GM12878 (cell line): ENCODE measurements at regions not wholly inside any gene's neighbourhood (a gene's known extent, or its start where the extent isn't known, plus 50 kb on each side); places are given as distances from the start of the nearest gene placed in this dataset.

ENCODE experiments used
- ATAC-seq: fragments of 200-7000 bp; cut with Tn5 transposase; 3 replicates; pipeline ENCODE4 v1.9.1; 2020; ENCODE audit warnings: mild to moderate bottlenecking, moderate library complexity
- BruUV-seq: library from RNA; stranded (reverse); fragments of 400-500 nt; replicated peaks from 2 replicates; lab custom pipeline; 2021; lab: Mats Ljungman, UMichigan
- CTCF ChIA-PET: fragments of 300-600 bp; sonication (Branson Sonifier 250); formaldehyde crosslinking; extraction: SDS; loops from one replicate; lab custom pipeline; 2021; ENCODE audit warnings: inconsistent platforms; lab: Yijun Ruan, JAX
- POLR2A ChIA-PET: fragments of 350-600 bp; formaldehyde crosslinking; extraction: SDS; loops from one replicate; lab custom pipeline; 2021; ENCODE audit warnings: inconsistent platforms; lab: Charles Lee
- RAD21 ChIA-PET: fragments of 300-600 bp; sonication (Branson Sonifier 250); formaldehyde crosslinking; loops from one replicate; lab custom pipeline; 2023; ENCODE audit warnings: antibody characterized with exemption; ENCODE audit not compliant: unreplicated experiment; lab: Charles Lee
- SMC1A ChIA-PET: fragments of 300-600 bp; sonication (Branson Sonifier 250); formaldehyde crosslinking; loops from one replicate; lab custom pipeline; 2023; ENCODE audit not compliant: unreplicated experiment, uncharacterized antibody; lab: Charles Lee
- DNase-seq: peaks from one replicate; pipeline ENCODE4 v3.0.0-alpha.2; 2011; ENCODE audit warnings: low read depth, low spot score
- FAIRE-seq: peaks from 3 replicates; lab custom pipeline; 2011; peaks lifted over from hg19 to GRCh38; lab: Jason Lieb, UNC
- H2AFZ ChIP-seq: 2 replicates; pipeline ENCODE4 v1.6.0; 2011; ENCODE audit warnings: low read depth, low read length, control low read depth; ENCODE audit not compliant: control insufficient read depth
- H3K27ac ChIP-seq: 2 replicates; pipeline ENCODE4 v1.5.1; 2011; ENCODE audit warnings: control low read depth; ENCODE audit not compliant: control insufficient read depth, insufficient read depth
- H3K27me3 ChIP-seq, 2 experiments: replicated peaks in 1 of 2; 2 replicates each; pipeline versions ENCODE4 v1.6.0 to v1.6.1; 2011; ENCODE audit warnings: low read length in 1 of 2; ENCODE audit not compliant: control insufficient read depth in 2 of 2, insufficient read depth in 2 of 2
- H3K36me3 ChIP-seq, 2 experiments: 2 replicates each; pipeline ENCODE4 v1.5.1; 2011; ENCODE audit warnings: low read length in 1 of 2; ENCODE audit not compliant: control insufficient read depth in 2 of 2, insufficient read depth in 2 of 2
- H3K4me1 ChIP-seq: 2 replicates; pipeline ENCODE4 v1.6.1; 2011; ENCODE audit warnings: mild to moderate bottlenecking, low read length, moderate library complexity, mixed read lengths; ENCODE audit not compliant: control insufficient read depth, insufficient read depth
- H3K4me2 ChIP-seq: 2 replicates; pipeline ENCODE4 v1.6.0; 2011; ENCODE audit warnings: control low read depth; ENCODE audit not compliant: control insufficient read depth, insufficient read depth
- H3K4me3 ChIP-seq: fragments of 200-600 bp; sonication (generic); 2 replicates; pipeline ENCODE4 v1.5.1; 2016
- H3K79me2 ChIP-seq: 2 replicates; pipeline ENCODE4 v1.6.0; 2011; ENCODE audit warnings: low read length; ENCODE audit not compliant: control insufficient read depth, insufficient read depth
- H3K9ac ChIP-seq: 2 replicates; pipeline ENCODE4 v1.8.0; 2011; ENCODE audit warnings: low read length, control low read depth, mixed read lengths; ENCODE audit not compliant: control insufficient read depth, insufficient read depth
- H3K9me3 ChIP-seq: replicated peaks from 3 replicates; pipeline ENCODE4 v1.5.1; 2011; ENCODE audit warnings: mild to moderate bottlenecking, low read length; ENCODE audit not compliant: control insufficient read depth, insufficient read depth
- H4K20me1 ChIP-seq: 2 replicates; pipeline ENCODE4 v1.6.0; 2011; ENCODE audit not compliant: control insufficient read depth, insufficient read depth
- ASH2L ChIP-seq: fragments of 300-600, 200-600 bp; sonication (generic); IDR thresholded peaks from 2 replicates; pipeline ENCODE4 v1.6.1; 2017; ENCODE audit warnings: low read depth, mild to moderate bottlenecking, borderline replicate concordance
- EP300 ChIP-seq, 2 experiments: fragments of 150-350 bp in 1 of 2; IDR thresholded peaks; 2 replicates each; pipeline ENCODE4 v1.6.1; 2011 to 2012; ENCODE audit warnings: low read depth in 2 of 2, low read length in 2 of 2, borderline replicate concordance in 1 of 2, improper control_type of control experiment in 1 of 2, inconsistent platforms in 1 of 2; ENCODE audit not compliant: control insufficient read depth in 1 of 2
- NFYA ChIP-seq: IDR thresholded peaks from 2 replicates; pipeline ENCODE4 v1.6.1; 2011; ENCODE audit warnings: low read depth, mild to moderate bottlenecking, low read length, improper control_type of control experiment, borderline replicate concordance
- POLR2A ChIP-seq: IDR thresholded peaks from 2 replicates; pipeline ENCODE4 v1.6.1; 2011; ENCODE audit warnings: low read depth, mild to moderate bottlenecking, low read length
- SPI1 ChIP-seq: IDR thresholded peaks from 2 replicates; pipeline ENCODE4 v1.6.1; 2011; ENCODE audit warnings: low read depth, mild to moderate bottlenecking, low read length, moderate library complexity, borderline replicate concordance; ENCODE audit not compliant: insufficient read depth
- ZNF217 ChIP-seq: fragments of 450-650 bp; IDR thresholded peaks from 2 replicates; pipeline ENCODE4 v1.6.1; 2017; ENCODE audit warnings: antibody characterized with exemption, mild to moderate bottlenecking
- ZSCAN29 ChIP-seq: fragments of 450-650 bp; IDR thresholded peaks from 2 replicates; pipeline ENCODE4 v1.6.1; 2017; ENCODE audit warnings: mild to moderate bottlenecking, moderate library complexity
- WGBS: methylation state at CpG from one replicate; pipeline ENCODE4 v1.1.6; 2016; ENCODE audit warnings: low lambda C conversion rate; ENCODE audit not compliant: insufficient replicate concordance, insufficient coverage; ENCODE audit errors: missing lambda C conversion rate; 5-methylcytosine and 5-hydroxymethylcytosine counted together
- in situ Hi-C: fragments of 300-500 bp; cut with MboI; formaldehyde crosslinking; loops from 9 replicates; pipeline ENCODE4 v1.14.3; 2018; ENCODE audit warnings: mixed read lengths
- intact Hi-C: fragments of 100-400 bp; cut with micrococcal nuclease; formaldehyde crosslinking; loops from one replicate; pipeline ENCODE4 v1.14.2; 2022; ENCODE audit not compliant: unreplicated experiment
- TF ChIP-seq, protein P1 (sequence below): fragments of 450-650 bp; IDR thresholded peaks from 2 replicates; pipeline ENCODE4 v1.6.1; 2016; ENCODE audit warnings: mild to moderate bottlenecking
- TF ChIP-seq, protein P2 (sequence below): IDR thresholded peaks from 2 replicates; pipeline ENCODE4 v1.6.1; 2012; ENCODE audit warnings: mild to moderate bottlenecking, low read depth, low read length
- TF ChIP-seq, protein P3 (sequence below): IDR thresholded peaks from 2 replicates; pipeline ENCODE4 v1.6.1; 2012; ENCODE audit warnings: low read length, inconsistent platforms

DNA sequence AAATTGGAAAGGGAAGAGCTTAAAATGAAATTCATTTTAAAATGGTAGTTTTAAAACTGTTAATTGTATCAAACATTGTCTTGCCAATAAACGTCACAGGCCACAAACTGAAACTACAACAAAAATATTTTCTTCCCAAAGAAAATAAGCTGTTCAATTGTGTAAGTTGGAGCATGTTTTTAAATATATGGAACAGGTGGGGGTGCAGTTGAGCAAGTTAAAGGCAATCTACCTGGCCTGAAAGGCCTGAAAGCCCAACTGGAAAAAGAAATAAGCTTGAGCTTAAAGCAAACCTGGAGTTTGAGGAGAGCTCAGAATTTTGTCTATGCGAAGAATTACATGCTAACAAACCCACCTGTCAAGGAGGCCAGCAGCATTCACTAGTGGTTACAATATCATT is 439.5 kb downstream of the ACTL7B start:
- CTCF ChIA-PET: interaction anchor here (0.6 to 0.7 kb wide), 2 partner anchors 704 to 1053 kb away, joined by 3 read pairs; no protein-coding TSS in a partner anchor
- H3K4me1 ChIP-seq: no peaks in the 10 kb centered on the region
- no peaks in the 10 kb centered on the region for H3K79me2 ChIP-seq
- SMC1A ChIA-PET: interaction anchor here (0.7 kb wide), 1 partner anchor 363 kb away, joined by 4 read pairs; no protein-coding TSS in a partner anchor
- RAD21 ChIA-PET: no interaction called here
- FAIRE-seq (no peak), ATAC-seq (no peak), DNase-seq (no peak)
- 0% methylated on average over 2 of the region's 2 CpGs for WGBS
- no peak overlapping the region for H2AFZ ChIP-seq
- no peaks in the 10 kb centered on the region for H3K27me3 ChIP-seq
- POLR2A ChIA-PET: no interaction called here
- H3K27ac ChIP-seq: no peak overlapping the region
- no peaks in the 10 kb centered on the region for H3K36me3 ChIP-seq
- intact Hi-C loops (no loop called here), in situ Hi-C loops (no loop called here)
- TF ChIP-seq ZSCAN29 (no peak), ZNF217 (no peak), ASH2L (no peak), NFYA (no peak), EP300 (IDR thresholded peaks at IDR 0.05; ENCODE audit: borderline replicate concordance in 1 of 2, control insufficient read depth in 1 of 2, low read depth in 2 of 2, low read length in 2 of 2) (no peak), SPI1 (no peak), POLR2A (no peak)
- TF ChIP-seq, protein P1, sequence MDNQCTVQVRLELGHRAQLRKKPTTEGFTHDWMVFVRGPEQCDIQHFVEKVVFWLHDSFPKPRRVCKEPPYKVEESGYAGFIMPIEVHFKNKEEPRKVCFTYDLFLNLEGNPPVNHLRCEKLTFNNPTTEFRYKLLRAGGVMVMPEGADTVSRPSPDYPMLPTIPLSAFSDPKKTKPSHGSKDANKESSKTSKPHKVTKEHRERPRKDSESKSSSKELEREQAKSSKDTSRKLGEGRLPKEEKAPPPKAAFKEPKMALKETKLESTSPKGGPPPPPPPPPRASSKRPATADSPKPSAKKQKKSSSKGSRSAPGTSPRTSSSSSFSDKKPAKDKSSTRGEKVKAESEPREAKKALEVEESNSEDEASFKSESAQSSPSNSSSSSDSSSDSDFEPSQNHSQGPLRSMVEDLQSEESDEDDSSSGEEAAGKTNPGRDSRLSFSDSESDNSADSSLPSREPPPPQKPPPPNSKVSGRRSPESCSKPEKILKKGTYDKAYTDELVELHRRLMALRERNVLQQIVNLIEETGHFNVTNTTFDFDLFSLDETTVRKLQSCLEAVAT: no peak
- TF ChIP-seq, protein P2, sequence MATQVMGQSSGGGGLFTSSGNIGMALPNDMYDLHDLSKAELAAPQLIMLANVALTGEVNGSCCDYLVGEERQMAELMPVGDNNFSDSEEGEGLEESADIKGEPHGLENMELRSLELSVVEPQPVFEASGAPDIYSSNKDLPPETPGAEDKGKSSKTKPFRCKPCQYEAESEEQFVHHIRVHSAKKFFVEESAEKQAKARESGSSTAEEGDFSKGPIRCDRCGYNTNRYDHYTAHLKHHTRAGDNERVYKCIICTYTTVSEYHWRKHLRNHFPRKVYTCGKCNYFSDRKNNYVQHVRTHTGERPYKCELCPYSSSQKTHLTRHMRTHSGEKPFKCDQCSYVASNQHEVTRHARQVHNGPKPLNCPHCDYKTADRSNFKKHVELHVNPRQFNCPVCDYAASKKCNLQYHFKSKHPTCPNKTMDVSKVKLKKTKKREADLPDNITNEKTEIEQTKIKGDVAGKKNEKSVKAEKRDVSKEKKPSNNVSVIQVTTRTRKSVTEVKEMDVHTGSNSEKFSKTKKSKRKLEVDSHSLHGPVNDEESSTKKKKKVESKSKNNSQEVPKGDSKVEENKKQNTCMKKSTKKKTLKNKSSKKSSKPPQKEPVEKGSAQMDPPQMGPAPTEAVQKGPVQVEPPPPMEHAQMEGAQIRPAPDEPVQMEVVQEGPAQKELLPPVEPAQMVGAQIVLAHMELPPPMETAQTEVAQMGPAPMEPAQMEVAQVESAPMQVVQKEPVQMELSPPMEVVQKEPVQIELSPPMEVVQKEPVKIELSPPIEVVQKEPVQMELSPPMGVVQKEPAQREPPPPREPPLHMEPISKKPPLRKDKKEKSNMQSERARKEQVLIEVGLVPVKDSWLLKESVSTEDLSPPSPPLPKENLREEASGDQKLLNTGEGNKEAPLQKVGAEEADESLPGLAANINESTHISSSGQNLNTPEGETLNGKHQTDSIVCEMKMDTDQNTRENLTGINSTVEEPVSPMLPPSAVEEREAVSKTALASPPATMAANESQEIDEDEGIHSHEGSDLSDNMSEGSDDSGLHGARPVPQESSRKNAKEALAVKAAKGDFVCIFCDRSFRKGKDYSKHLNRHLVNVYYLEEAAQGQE: no peak
- TF ChIP-seq, protein P3, sequence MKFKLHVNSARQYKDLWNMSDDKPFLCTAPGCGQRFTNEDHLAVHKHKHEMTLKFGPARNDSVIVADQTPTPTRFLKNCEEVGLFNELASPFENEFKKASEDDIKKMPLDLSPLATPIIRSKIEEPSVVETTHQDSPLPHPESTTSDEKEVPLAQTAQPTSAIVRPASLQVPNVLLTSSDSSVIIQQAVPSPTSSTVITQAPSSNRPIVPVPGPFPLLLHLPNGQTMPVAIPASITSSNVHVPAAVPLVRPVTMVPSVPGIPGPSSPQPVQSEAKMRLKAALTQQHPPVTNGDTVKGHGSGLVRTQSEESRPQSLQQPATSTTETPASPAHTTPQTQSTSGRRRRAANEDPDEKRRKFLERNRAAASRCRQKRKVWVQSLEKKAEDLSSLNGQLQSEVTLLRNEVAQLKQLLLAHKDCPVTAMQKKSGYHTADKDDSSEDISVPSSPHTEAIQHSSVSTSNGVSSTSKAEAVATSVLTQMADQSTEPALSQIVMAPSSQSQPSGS: no peak
- no peak overlapping the region for H3K9ac ChIP-seq
- H3K4me3 ChIP-seq: no peak overlapping the region
- H4K20me1 ChIP-seq: no peaks in the 10 kb centered on the region
- no peaks in the 10 kb centered on the region for H3K9me3 ChIP-seq
- BruUV-seq: no TSS peak
- H3K4me2 ChIP-seq: no peak overlapping the region
